SK-N-MC (cell line): ENCODE measurements at regions not wholly inside any gene's neighbourhood (a gene's known extent, or its start where the extent isn't known, plus 50 kb on each side); places are given as distances from the start of the nearest gene placed in this dataset.

Source experiments
- DNase-seq: peaks from one replicate; pipeline ENCODE4 v3.0.0-alpha.2; 2011; ENCODE audit warnings: low read depth, low spot score
- H3K27ac ChIP-seq: fragments of 200-600 bp; sonication (generic); 2 replicates; pipeline ENCODE4 v1.5.1; 2016; ENCODE audit warnings: mixed run types
- H3K36me3 ChIP-seq: fragments of 200-600 bp; sonication (generic); 2 replicates; pipeline ENCODE4 v1.6.1; 2017; ENCODE audit warnings: antibody characterized with exemption, low read length, mixed read lengths; ENCODE audit not compliant: insufficient read depth
- H3K4me3 ChIP-seq: fragments of 200-600 bp; sonication (generic); 2 replicates; pipeline ENCODE4 v1.5.1; 2016
- H3K9ac ChIP-seq: fragments of 200-600 bp; sonication (generic); 2 replicates; pipeline ENCODE4 v1.8.0; 2017; ENCODE audit warnings: mixed run types, mixed read lengths; ENCODE audit not compliant: insufficient read length
- H3K9me3 ChIP-seq: fragments of 200-600 bp; sonication (generic); 2 replicates; pipeline ENCODE4 v1.6.1; 2017; ENCODE audit warnings: low read depth, mild to moderate bottlenecking, antibody characterized with exemption, low read length, moderate library complexity, mixed read lengths
- EZH2 ChIP-seq: fragments of 200-600 bp; sonication (generic); IDR thresholded peaks from one replicate; pipeline ENCODE4 v1.6.1; 2017; ENCODE audit warnings: antibody characterized with exemption
- FOXP2 ChIP-seq: optimal IDR thresholded peaks from 2 replicates; pipeline ENCODE3; 2011; ENCODE audit warnings: mild to moderate bottlenecking, moderate library complexity; ENCODE audit not compliant: insufficient read depth; ENCODE audit errors: extremely low read length, control extremely low read depth
- POLR2AphosphoS5 ChIP-seq: IDR thresholded peaks from 2 replicates; pipeline ENCODE4 v1.6.1; 2012; ENCODE audit warnings: mild to moderate bottlenecking, low read depth, low read length, borderline replicate concordance

- H3K27ac ChIP-seq = no peak overlapping the region
- no peak overlapping the region for H3K9ac ChIP-seq
- no peaks in the 10 kb centered on the region; the same call in 1 of the 2 replicates for H3K9me3 ChIP-seq
- DNase-seq = no peak
- TF ChIP-seq POLR2AphosphoS5 = no peak
- TF ChIP-seq FOXP2 = no peak
- TF ChIP-seq EZH2 = no peak
- H3K36me3 ChIP-seq = no peaks in the 10 kb centered on the region
- no peak overlapping the region for H3K4me3 ChIP-seq
These were observed 103.7 kb upstream of the SYT1 start for GRCh38 chr12:78760906-78761305.

DNA sequence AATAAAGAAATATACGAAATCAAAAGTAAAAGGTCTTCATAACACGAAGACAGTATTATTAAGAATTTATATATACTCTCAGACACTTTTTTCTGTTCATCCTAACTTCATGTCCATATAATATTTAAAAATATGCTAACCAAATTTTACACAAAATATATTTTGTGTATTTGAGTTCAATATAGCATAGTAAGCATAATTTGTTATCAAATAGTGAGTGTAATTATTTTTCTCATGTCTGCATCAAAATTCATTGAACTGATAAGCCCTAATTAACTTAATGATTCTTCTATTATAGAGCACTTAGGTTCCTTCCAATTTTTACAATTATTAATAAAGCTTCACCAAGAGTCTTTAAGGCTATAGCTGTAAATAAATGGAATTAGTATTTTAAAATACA lies 99.7 kb upstream of the SYT1 start:
- no peak for DNase-seq
- no peak overlapping the region for H3K27ac ChIP-seq
- no peak overlapping the region for H3K9ac ChIP-seq
- TF ChIP-seq FOXP2 (no peak), EZH2 (no peak), POLR2AphosphoS5 (no peak)
- H3K9me3 ChIP-seq = no peaks in the 10 kb centered on the region
- no peak overlapping the region for H3K4me3 ChIP-seq
- H3K36me3 ChIP-seq = no peaks in the 10 kb centered on the region

DNA sequence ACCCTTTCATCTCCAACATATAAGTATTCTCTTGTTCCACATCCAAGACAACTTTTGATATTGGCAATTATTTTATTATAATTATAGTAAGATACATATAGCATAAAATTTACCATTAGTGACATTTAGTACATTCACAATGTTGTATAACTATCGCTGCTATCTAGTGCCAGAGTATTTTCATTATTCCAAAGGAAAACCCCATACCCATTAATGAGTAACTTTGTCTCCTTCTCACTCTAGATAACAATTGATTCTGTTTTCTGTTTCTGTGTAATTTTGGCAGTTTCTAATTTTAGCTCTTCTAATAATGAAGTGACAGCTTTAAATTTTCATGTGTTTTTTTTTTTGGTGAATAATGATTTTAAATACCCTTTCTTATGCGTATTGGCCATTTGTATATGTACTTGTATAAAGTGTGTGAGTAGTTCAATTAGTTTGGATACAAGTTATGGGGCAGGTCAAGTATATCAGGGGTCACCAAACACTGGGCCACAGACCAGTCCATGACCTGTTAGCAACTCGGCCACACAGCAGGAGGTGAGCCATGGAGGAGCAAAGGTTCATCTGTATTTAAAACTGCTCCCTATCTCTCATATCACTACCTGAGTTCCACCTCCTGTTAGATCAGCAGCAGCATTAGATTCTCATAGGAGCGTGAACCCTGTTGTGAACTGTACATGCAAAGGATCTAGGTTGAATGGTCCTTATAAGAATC lies 97.2 kb upstream of the SYT1 start:
- Histone ChIP-seq H3K9me3 (no peaks in the 10 kb centered on the region), H3K36me3 (no peaks in the 10 kb centered on the region), H3K9ac (no peak overlapping the region), H3K4me3 (no peak overlapping the region), H3K27ac (no peak overlapping the region)
- DNase-seq = no peak
- TF ChIP-seq POLR2AphosphoS5 (no peak), FOXP2 (no peak), EZH2 (no peak)

DNA sequence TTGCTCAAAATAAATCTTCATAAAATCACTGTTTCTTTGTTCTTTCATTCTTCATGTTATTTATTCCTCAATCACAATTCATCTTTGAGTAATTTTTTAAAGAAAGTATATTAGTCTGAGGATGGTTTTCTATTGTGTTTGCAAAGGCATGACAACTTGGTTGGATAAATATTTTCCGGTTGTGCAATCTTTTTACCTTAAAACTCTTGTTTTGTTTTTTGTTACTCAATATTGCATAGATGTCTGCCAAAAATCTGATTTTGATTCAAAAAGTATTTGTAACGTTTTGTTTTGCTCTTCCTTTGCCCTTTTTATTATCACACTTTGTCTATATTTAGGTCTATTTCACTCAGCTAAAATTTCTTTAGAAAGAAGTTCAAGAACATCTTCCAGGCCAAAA lies 86.2 kb upstream of the SYT1 start:
- Histone ChIP-seq H3K4me3 (no peak overlapping the region), H3K9ac (no peak overlapping the region), H3K36me3 (no peaks in the 10 kb centered on the region), H3K27ac (no peak overlapping the region), H3K9me3 (no peaks in the 10 kb centered on the region)
- no peak for TF ChIP-seq EZH2
- no peak for TF ChIP-seq POLR2AphosphoS5
- TF ChIP-seq FOXP2 = no peak
- no peak for DNase-seq

DNA sequence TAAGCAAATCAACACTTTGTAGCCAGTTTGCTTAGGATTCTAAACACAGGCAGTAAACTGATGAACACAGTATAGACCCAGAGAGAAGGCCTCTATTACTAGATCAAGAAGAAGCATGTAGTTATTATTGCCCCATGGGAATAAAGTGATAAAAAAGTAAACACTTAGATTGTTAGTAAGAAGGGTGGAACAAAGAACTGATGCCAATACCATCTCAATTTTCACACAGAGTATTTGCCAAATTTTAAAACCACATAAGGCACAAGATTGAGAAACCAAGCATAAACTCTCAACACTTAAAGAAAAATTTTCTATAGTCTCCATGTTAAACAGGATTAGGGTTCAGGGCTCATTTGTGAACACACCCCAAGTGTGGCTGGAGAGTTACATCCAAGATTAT lies 77.0 kb upstream of the SYT1 start:
- Histone ChIP-seq H3K9ac (no peak overlapping the region), H3K27ac (no peak overlapping the region), H3K4me3 (no peak overlapping the region), H3K9me3 (no peaks in the 10 kb centered on the region), H3K36me3 (no peaks in the 10 kb centered on the region)
- TF ChIP-seq FOXP2 = no peak
- no peak for DNase-seq

- Histone ChIP-seq H3K27ac (no peak overlapping the region), H3K36me3 (no peaks in the 10 kb centered on the region), H3K9ac (no peak overlapping the region), H3K4me3 (no peak overlapping the region), H3K9me3 (0 out of 2 replicates have a peak, but pooled peaks cover 3% of the 10 kb centered on the region)
- DNase-seq = no peak
- TF ChIP-seq FOXP2 (no peak), POLR2AphosphoS5 (no peak), EZH2 (no peak)
These were observed 74.4 kb upstream of the SYT1 start for GRCh38 chr12:78790148-78790547.

- Histone ChIP-seq H3K27ac (no peak overlapping the region), H3K36me3 (no peaks in the 10 kb centered on the region), H3K9me3 (0 out of 2 replicates have a peak, but pooled peaks cover 3% of the 10 kb centered on the region), H3K9ac (no peak overlapping the region), H3K4me3 (no peak overlapping the region)
- DNase-seq = no peak
- TF ChIP-seq EZH2 = no peak
- TF ChIP-seq FOXP2 = no peak
- no peak for TF ChIP-seq POLR2AphosphoS5
These were observed 72.4 kb upstream of the SYT1 start for GRCh38 chr12:78792052-78792698.

DNA sequence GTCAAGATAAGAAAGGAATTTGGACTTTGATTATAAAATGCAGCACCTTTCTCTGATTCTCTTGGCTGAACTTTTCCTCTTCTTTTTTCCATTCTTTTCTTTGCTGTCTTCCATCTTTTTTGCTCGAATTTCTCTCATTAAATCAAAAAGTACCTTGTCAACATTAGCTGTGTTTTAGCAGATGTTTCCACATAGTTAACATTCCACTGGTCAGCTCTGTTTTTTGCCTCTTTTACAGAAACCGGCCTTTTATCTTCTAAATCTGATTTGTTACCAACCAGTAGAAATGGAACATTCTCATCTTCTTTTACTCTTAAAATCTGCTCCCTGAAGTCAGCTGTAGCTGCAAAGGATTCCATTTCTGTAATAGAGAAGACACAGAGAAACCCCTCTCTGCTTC lies 71.1 kb upstream of the SYT1 start:
- H3K36me3 ChIP-seq = no peaks in the 10 kb centered on the region
- TF ChIP-seq POLR2AphosphoS5 = no peak
- no peak overlapping the region for H3K9ac ChIP-seq
- H3K4me3 ChIP-seq = no peak overlapping the region
- H3K27ac ChIP-seq = no peak overlapping the region
- DNase-seq = no peak
- 0 out of 2 replicates have a peak, but pooled peaks cover 3% of the 10 kb centered on the region for H3K9me3 ChIP-seq

DNA sequence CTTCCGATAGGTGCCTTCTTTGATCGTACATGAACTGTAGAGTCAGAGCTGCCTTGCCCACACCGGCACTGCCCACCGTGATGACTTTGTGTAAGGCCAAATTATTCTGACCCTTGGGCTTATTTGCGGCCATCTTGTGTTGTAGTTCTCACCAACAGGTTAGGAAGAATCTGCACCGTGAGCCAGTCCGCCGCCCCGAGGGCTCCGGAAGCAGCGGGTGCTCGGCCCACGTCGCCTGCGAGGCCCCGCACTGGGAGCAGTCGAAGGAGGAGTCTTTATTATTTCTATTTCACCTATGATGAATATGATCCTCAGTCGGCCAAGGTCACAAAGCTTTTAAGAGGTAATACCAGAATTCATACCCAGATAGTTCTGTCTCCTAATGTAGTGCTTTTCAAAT lies 70.6 kb upstream of the SYT1 start:
- H3K9ac ChIP-seq = no peak overlapping the region
- no peak overlapping the region for H3K4me3 ChIP-seq
- H3K9me3 ChIP-seq = 0 out of 2 replicates have a peak, but pooled peaks cover 3% of the 10 kb centered on the region
- H3K36me3 ChIP-seq = no peaks in the 10 kb centered on the region
- no peak overlapping the region for H3K27ac ChIP-seq
- no peak for DNase-seq
- no peak for TF ChIP-seq FOXP2
- no peak for TF ChIP-seq POLR2AphosphoS5
- TF ChIP-seq EZH2 = no peak
